C4-2B (cell line): ENCODE measurements at regions not wholly inside any gene's neighbourhood (a gene's known extent, or its start where the extent isn't known, plus 50 kb on each side); places are given as distances from the start of the nearest gene placed in this dataset.

ENCODE experiments used
- CTCF ChIP-seq: fragments of 450-650 bp; conservative IDR thresholded peaks from 2 replicates; pipeline ENCODE4 v1.5.1; 2017; ENCODE audit warnings: mild to moderate bottlenecking
- ZFX ChIP-seq: fragments of 450-650 bp; IDR thresholded peaks from 2 replicates; pipeline ENCODE4 v1.6.1; 2017

GRCh38 chr11:22555881-22556280 is 69.7 kb downstream of the FANCF start:
- TF ChIP-seq CTCF: no peak
- no peak for TF ChIP-seq ZFX
